ENCODE measurements at regions not wholly inside any gene's neighbourhood (a gene's known extent, or its start where the extent isn't known, plus 50 kb on each side); places are given as distances from the start of the nearest gene placed in this dataset.

DNA sequence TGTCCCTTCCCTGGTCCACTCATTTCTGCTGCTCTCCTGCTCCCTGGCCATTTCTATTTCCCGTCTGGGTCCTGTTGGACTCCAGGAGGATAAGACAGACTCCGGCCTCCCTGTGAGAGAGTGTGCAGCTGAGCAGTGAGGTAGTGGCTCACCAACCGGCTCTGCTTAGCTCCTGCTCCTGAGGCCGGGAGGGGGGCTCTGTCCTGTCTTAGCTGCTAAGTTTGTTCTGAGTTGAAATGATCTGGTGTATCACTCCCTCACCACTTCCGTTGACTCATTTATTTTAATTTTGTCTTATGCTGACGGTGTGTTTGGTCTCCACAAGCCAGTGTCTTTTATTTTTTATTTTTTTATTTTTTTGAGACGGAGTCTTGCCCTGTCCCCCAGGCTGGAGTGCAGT is 148.5 kb upstream of the PDE10A start:
- TF ChIP-seq, protein P1, sequence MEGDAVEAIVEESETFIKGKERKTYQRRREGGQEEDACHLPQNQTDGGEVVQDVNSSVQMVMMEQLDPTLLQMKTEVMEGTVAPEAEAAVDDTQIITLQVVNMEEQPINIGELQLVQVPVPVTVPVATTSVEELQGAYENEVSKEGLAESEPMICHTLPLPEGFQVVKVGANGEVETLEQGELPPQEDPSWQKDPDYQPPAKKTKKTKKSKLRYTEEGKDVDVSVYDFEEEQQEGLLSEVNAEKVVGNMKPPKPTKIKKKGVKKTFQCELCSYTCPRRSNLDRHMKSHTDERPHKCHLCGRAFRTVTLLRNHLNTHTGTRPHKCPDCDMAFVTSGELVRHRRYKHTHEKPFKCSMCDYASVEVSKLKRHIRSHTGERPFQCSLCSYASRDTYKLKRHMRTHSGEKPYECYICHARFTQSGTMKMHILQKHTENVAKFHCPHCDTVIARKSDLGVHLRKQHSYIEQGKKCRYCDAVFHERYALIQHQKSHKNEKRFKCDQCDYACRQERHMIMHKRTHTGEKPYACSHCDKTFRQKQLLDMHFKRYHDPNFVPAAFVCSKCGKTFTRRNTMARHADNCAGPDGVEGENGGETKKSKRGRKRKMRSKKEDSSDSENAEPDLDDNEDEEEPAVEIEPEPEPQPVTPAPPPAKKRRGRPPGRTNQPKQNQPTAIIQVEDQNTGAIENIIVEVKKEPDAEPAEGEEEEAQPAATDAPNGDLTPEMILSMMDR (IDR thresholded peaks at IDR 0.05; ENCODE audit: insufficient read depth, low read depth, low read length) = no peak
- TF ChIP-seq EZH2 (IDR thresholded peaks at IDR 0.05; ENCODE audit: insufficient read depth, low read length) = no peak
